Fibroblast of skin of right biceps (primary cell): ENCODE measurements at regions not wholly inside any gene's neighbourhood (a gene's known extent, or its start where the extent isn't known, plus 50 kb on each side); places are given as distances from the start of the nearest gene placed in this dataset.

Source experiments
- DNase-seq: peaks from one replicate; pipeline ENCODE4 v3.0.0-alpha.2; 2013

DNA sequence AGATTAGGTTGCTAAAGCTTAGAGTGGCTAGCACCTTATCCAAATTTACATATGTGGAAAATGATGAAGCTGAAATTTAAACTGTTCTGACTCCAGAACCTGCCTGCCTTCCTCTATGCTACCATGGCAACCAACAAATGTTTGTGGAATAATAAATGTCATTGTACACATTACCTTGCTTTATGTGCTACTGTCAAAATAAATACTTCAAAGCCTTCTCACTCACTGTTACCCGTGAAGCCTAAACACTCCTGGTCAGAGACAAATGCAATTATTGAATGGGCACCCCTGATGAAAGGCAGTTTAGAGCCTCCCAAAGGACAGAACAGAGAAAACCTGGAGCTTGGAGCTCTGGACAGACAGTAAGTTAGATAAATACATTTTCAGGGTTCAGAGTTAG lies 158.6 kb downstream of the FAM114A2 start:
- DNase-seq = no peak

DNA sequence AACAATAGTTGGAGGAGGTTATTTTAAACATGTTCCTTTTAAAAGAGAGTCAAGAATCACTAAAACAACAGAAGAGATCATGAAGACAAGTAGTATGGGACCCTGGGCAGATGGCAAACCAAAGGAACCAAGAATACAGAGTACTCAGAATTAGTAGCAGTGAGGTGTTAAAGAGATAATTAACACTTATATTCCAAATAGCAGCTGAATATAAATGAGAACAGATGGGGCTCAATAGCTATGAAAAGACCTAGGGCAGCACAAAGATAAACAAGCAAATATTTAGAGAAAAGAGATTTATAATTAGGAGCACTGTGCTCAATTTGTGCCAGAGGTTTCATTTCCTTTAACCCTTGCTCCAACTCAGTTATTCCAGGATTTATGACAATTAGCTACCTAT lies 159.1 kb downstream of the FAM114A2 start:
- DNase-seq = no peak

DNA sequence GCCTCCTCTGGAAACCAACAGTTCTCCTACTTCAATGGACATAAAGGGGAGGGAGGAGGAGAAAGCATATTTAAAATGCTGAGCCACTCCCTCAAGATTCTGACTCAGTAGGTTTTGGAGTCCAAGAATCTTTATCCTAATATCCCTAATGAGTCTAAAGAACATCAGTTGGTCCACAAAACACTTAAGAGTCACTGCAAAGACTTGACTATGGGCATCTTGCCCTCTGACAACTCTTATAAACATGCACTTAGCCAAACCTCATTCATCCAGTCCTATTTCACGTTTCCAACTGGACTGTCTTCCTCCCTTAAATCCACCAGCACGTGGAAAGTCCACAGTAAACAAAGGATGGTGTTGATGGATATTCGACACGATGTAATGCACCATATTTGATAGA lies 172.5 kb downstream of the FAM114A2 start:
- no peak for DNase-seq

DNA sequence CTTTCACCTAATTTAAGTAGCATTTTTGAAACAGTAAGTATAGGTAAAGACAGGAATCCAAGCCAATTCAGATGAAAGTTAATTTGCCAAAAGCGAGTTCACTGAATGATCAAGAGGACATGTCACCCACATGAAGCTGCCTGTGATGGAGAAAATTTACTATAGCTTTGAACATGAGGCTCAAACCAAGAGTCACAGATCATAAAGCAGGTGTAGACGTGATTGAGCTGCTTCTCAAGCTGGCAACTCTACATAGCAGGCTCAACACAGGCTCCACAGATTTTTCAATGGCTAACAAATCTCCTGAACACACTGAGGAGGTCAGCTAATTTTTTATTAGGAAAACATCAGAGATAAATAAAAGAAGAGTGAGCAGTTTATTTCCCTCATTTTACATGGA lies 173.7 kb downstream of the FAM114A2 start:
- no peak for DNase-seq

DNA sequence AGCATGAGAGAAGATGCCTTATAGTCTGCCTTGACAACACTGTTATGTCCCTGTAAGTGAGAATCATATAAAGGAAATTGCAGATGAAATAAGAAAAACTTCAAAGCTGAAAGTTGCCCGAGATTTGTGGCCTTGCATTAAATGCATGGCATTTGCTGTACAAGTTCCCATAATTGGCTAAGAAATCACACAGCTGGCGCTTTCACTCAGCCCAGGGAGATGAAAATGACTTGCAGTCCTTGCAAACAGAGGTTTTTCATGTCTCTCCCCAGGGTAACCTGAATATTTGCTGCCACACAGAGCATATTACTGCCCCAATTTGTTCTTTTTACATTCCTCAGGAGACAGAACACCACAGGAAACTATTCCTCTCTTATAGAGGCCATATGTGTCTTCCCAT lies 174.8 kb downstream of the FAM114A2 start:
- DNase-seq = no peak
